Epithelial cell of prostate (primary cell): ENCODE measurements at regions not wholly inside any gene's neighbourhood (a gene's known extent, or its start where the extent isn't known, plus 50 kb on each side); places are given as distances from the start of the nearest gene placed in this dataset.
"Not testable (repeated sequence)": the region's sequence is repeated elsewhere in the genome, so short reads cannot be mapped to it uniquely, and the experiment has no call there.

Source experiments
- DNase-seq: peaks from one replicate; pipeline ENCODE4 v3.0.0-alpha.2; 2011; ENCODE audit warnings: low read depth, low spot score
- H3K27ac ChIP-seq: fragments of 450-650 bp; 2 replicates; pipeline ENCODE4 v1.5.1; 2017; ENCODE audit warnings: mild to moderate bottlenecking

DNA sequence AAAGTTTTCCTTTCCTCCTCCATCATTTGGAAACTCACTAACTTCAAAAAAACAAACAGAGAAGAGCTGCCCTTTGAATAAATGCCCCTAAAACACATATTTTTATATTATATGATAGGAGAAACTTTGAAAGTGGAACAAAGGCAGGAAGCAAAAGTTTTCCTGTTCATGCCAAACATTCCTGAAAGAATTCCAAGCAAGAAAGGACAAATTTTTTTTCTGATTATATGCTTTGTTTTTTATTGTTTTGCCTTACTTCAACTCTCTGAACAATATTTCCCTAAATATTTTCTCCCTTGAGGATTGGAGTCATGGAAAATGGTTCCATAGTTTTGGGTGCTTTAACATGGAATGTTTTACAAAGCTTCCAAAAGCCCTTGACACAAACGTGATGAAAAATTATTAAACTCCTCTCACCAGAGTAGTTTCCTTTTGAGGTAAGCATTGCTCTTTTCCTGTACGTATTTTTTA is 638.5 kb upstream of the CAMK1G start:
- no peak for DNase-seq
- H3K27ac ChIP-seq = no peak overlapping the region

DNA sequence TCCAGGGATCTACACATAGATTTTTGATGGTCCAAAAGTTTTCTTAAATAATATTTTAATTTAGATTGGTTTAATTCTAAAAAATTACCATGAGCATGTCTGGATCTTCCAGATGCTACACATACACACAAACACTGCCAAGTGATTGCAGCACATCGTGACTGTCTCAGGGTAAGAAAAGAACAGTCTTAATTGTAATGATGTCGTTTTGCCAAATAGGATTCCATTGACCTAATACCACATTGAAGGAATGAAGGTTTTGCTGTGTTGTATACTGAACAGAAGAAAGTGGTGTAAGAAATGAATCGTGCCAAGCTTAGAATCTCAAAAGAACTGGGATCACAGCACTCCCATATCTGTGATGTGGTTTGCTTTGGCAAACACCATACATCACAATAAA is 633.3 kb upstream of the CAMK1G start:
- no peak for DNase-seq
- no peak overlapping the region for H3K27ac ChIP-seq

DNA sequence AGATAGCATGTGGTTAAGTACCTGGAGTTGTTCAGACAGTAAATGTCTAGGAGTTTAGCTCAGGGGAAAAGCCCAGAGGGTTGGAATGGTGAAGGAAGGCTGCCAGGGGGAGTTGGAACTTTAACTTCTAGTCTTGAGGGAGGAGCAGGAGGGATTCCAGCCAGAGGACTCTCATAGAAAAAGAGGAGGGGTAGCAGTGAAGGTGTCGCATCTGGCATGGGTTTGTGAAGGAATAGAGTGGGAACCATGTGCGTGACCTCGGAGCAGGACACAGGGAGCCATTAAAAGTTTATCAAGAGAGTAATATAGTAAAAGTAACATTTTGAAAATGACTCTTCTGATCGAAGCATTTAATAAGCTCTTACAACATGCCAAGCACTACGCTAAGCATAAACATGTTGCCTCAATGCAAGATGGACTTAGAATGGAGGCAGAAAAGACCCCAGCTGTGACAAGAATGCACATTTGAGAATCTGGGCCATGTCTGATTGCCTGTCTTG is 632.4 kb upstream of the CAMK1G start:
- no peak overlapping the region for H3K27ac ChIP-seq
- no peak for DNase-seq

DNA sequence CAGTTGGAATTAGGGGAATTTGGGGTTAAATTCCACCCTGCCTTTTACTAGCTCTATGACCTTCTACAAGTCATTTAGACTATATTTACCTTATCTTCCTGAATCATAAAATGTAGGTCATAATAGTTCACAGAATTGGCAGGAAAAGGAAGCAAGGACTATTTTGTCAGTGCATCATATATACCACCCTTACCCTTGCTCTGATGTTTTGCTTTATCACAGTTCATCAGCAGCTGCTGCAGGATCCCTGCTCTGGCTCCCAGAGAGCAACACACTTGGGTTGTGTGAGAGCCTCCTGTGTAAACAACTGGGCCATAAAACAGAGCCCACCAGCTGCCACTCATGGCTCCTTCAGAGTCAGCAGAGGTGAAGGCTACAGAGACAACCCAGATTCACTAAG is 631.6 kb upstream of the CAMK1G start:
- DNase-seq = no peak
- H3K27ac ChIP-seq = no peak overlapping the region

DNA sequence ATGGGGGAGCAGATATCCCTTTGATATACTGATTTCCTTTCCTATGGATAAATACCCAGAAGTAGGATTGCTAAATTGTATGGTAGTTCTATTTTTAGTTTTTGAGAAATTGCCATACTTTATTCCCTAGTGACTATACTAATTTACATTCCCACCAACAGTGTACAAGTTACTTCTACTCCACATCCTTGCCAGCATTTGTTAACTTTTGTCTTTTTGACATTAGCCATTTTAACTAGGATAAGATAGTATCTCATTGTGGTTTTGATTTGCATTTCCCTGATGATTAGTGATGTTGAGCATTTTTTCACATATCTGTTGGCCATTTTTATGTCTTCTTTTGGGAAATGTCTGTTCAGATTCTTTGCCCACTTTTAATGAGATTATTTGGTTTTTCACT is 620.6 kb upstream of the CAMK1G start:
- H3K27ac ChIP-seq = no peak overlapping the region
- no peak for DNase-seq

DNA sequence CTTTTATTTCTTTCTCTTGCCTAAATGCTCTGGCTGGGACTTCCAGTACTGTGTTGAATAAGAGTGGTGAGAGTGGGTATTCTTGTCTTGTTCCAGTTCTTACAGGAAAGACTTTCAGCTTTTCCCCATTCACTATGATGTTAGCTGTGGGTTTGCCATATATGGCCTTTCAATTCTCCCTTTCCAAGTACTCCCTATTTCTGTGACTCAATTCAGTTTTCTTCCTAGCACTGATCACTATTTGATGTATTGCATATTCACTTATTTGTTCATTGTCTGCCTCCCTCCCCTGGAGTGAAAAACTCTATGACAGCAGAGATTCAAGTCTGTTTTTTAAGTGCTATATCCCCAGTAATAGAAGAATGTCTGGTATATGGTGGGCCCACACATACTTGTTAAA is 618.2 kb upstream of the CAMK1G start:
- H3K27ac ChIP-seq = no peak overlapping the region
- DNase-seq = no peak

DNA sequence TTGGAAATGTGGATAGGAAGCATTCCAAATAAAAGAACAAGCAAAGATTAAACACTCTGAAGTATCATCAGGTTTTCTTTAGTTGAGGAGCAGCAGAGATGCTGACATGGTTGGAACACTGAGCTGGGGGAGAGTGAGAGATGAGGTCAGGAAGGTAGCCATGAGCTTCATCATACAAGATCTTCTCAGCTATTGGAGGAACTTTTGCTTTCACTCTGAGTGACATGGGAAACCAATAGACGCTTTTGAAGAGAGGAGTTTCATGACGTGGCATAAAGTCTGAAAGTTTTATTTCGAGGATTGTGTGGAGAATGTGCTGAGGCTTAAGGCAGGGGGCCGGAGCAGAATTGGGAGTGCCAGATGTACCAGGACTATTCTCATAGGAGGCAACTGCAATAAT is 616.2 kb upstream of the CAMK1G start:
- no peak for DNase-seq
- H3K27ac ChIP-seq = no peak overlapping the region

DNA sequence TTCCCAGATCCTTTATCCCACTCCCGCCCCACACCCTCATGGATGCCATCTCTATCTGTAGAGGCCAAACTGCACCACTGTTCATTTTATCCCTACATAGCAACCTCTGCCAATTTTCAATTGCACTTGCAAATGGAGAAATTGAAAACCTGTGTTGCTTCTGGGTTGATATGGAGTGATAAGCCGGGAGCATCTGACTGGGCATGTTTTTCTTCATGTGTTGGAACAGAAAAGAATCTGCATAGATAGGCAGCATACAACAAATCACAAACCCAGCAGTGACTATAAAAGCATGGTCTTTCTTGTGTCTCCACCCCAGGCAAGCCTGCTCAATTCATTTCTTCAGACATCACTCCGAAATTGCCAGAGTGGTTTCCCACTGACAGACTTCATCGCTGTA is 608.8 kb upstream of the CAMK1G start:
- H3K27ac ChIP-seq = no peak overlapping the region
- DNase-seq = no peak

DNA sequence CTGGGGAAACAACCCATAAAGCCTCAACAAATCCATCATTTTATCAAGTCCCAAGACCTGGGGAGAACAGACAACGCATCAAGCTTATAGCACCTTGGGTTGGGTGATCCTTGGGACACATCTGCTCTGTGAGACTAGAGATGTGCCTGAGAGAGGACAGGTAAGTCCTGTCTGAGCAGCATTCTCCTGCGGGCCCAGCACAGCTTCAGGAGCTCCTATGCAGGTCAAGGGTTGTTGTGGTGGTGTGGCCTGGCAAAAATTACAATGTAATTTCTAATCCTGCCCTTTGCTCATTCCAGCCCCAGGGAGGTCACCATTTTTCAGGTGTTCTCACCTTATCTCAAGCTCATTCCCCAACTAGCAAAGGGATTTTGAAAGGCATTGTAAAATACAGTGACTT is 608.1 kb upstream of the CAMK1G start:
- H3K27ac ChIP-seq = no peak overlapping the region
- DNase-seq = no peak

DNA sequence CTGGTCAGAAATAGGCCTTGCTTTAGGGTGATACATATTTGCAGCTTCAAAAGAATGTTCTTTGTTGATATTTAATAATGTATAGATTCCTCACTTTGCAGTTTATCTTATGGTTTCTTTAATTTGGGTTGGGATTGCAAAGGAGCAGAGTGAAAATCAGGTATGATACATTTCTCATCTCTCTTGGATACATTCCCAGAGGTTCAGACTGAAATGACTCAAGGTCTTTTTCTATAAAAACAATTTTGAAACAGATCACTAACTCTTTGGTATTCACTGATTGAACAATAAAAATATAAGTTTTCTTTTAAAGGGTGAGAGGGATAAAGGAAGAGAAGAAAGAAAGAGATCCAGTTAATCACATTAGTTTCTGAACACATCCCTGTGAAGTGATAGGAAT is 606.5 kb upstream of the CAMK1G start:
- no peak for DNase-seq
- peak overlapping the region; percentile 57 for H3K27ac ChIP-seq

DNA sequence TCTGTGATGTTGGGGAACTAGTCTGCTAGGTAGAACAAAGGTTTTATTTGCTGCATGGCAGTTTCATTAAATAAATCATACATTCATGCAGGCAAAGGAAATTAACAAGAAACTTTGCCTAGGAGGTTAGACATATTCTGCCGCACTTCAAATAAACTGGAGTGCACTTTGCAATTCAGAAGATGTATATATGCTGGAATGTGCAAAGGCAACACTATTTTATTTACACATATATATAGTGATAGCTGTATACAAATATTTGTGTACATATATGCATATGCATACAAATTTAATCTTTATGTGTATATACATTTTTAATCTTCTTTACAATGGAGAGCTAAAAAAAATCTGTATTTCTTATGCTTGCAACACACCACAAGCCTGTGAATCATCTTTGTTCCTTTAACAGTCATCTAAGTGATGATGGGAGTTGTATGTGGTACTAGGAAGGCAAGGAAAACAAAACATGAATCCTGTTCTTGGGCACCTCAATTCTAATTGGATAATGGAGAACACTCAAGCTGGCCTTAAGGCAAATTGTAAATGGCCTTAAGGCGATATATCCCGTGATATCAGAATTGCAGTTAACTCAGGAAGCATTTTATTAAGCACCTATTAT is 605.8 kb upstream of the CAMK1G start:
- H3K27ac ChIP-seq = peak overlapping the region; percentile 57
- peak; percentile 60 for DNase-seq

DNA sequence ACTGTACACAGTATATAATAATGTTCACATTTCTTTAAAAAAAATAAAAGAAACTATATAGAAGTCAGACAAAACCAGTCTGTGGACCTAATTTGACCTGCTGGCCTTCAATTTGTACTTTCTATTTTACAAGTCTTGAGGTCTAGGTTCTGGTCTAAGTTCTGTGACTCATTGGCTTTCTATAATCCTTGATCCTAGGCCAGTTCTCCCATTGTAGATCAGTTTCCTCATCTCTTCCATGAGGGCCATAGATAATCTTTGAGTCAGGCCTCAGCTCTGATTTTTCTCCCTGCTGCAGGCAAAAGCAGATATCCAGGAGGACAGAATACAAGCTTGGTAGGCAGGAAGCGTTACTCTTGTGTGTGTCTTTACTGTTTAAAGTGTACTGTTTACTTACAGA is 603.7 kb upstream of the CAMK1G start:
- peak overlapping the region; percentile 58 for H3K27ac ChIP-seq
- DNase-seq = no peak

DNA sequence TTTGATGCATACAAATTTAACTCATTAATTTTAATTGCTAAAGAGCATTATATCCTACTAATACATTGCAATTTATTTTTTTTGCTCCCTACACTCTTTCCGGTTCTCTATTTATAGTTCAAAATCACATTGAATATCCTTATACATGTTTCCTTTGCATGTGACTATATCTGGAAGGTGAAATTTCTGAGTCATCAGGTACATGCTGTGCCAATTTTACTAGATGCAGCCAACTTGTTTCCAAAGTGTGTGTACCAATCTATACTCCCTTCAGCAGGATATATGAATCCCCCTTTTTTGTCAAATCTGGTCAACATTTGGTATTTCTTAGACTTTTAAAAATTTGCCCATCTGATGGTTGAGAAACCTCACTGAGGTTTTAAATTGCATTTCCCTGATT is 602.9 kb upstream of the CAMK1G start:
- peak overlapping the region; percentile 58 for H3K27ac ChIP-seq
- no peak for DNase-seq

DNA sequence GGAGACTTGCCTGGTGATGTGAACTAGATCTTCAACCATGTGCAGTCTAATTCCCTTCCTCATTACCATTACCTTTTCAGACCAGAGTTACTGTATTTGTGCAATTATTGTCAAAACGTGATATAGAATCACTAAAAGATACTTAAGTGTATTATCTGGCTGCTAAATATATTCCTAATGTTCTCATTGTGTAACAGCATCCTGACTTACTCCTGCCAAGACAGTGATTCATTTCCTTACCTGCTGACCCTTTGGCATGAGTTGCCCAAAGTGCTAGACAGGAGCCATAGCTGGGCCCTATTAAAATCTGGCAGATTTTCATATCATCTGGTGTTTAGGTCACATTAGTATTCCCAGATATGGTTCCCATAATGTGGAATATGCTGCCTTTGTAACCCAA is 598.3 kb upstream of the CAMK1G start:
- no peak for DNase-seq
- peak overlapping the region; percentile 54 for H3K27ac ChIP-seq

DNA sequence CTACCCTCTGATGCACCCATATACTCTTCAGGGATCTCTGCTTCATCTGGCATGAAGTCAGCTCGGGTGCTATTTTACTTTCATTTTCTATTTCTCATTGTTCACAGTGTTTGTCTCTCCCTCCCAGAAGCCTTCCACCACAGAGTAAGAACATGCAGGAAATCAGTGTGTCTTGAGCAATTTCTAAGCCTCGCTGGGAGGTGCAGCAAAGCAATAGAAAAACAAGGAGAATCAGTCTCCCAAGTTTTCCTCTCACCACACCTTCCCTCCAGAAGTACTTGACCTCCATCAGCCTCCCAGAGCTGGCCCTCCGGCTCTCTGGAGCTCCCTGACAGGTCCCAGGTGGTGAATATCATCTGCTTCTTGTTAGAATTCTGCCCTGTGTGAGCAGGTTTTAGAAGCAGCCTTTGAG is 594.7 kb upstream of the CAMK1G start:
- peak overlapping the region; percentile 31 for H3K27ac ChIP-seq
- no peak for DNase-seq

DNA sequence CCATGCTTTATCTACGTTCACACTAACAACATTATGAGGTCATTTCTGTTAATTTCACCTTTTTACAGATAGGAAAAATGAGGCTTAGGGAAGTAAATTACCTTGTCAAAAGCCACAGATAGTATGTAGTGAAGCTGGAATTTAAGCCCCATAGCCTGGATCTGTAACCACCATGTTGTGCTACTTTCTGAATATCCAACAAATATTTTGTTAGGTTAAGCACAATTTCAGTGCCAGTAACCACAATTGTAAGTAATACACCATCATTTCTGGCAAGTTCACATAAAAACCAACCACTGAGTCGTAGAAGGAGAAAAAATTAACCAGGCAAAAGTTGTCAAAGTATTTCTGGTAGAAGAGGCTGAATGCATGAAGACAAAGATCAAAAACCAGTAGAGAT is 593.1 kb upstream of the CAMK1G start:
- DNase-seq = no peak
- no peak overlapping the region for H3K27ac ChIP-seq

DNA sequence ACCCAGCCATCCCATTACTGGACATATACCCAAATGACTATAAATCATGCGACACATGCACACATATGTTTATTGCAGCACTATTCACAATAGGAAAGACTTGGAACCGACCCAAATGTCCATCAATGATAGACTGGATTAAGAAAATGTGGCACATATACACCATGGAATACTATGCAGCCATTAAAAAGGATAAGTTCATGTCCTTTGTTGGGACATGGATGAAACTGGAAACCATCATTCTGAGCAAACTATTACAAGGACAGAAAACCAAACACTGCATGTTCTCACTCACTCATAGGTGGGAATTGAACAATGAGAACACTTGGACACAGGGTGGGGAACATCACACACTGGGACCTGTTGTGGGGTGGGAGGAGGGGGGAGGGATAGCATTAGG is 586.5 kb upstream of the CAMK1G start:
- not testable (repeated sequence) for H3K27ac ChIP-seq, DNase-seq

DNA sequence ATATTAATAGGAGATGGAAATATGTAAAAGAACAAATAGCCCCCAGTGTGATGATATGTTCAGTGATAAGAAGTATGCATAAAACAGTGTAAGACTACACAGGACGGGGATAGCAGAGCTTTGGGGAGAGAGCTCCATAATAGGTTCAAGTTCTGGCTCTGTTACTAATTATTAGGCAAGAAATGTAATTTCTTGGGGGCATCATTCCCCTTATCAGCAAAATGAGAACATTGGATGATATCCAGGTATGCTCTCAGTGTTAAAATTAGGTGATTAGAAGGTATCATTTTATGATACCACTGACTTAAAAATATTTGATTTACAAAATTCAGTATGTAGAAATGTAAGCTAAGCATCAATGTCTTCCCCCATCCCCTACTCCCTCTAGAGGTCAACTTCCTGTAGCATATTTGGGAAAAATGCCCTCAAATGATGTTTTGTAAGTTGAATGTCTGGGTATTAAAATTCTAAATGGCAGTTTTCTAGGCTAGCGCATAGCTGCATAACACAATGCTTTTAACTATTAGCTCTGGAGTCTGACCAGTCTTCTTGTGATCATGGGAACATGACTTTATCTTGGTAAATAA is 585.7 kb upstream of the CAMK1G start:
- no peak for DNase-seq

DNA sequence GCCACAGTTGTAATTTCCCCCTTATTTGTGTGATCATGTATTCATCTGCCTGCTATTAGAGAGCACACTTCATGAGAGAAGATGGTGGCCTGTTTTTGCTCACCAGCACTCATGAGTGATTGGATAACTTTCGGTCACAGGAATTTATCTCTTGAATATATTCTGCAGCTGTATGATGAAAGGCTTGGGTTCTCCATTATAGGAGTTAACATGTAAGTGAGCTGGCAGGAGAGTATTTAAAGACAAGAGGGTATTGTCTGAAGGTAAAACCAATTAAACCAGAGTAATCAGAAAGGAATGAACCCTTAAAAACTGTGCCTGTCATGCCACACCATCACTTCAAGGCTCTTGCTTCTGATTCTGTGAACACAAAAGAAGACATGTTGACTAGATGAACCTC is 574.9 kb upstream of the CAMK1G start:
- no peak overlapping the region for H3K27ac ChIP-seq
- no peak for DNase-seq

More for the DNA sequence above, 585.7 kb upstream of the CAMK1G start:
- no peak overlapping the region for H3K27ac ChIP-seq

DNA sequence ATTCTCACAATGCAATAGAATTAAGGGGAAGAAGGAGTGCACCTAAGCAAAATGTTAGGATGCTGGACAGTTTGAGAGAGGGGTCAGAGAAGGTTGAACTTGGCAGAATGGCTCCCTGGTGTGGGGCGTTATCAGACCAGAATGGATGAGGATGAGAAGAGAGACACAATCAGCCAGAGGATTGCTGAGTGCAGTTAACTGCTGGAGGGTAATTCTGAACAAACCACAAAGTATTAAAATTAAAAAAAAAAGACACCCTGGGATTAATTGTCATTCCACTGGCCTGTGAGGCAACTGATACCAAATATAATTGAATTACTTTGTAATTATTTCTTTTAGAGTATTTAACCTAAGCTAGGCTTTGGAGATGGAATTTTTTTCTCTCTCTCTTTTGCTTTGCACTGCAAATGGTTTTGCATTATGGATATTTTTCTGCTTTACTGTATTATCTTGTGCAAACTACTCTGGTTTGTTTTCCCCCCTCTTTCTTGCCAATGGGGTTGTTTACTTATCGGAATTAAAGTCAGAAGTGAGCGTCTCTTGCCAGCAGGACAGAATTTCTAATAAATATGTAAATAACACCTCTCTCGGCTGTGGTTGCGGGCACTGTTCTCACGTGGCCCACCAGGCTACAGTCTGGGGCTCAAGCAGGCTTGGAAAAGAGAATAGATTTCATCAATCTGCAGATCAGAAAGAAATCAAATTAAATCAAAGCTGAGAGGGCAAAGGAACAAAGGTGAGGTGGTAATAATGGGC is 572.9 kb upstream of the CAMK1G start:
- no peak overlapping the region for H3K27ac ChIP-seq
- no peak for DNase-seq

DNA sequence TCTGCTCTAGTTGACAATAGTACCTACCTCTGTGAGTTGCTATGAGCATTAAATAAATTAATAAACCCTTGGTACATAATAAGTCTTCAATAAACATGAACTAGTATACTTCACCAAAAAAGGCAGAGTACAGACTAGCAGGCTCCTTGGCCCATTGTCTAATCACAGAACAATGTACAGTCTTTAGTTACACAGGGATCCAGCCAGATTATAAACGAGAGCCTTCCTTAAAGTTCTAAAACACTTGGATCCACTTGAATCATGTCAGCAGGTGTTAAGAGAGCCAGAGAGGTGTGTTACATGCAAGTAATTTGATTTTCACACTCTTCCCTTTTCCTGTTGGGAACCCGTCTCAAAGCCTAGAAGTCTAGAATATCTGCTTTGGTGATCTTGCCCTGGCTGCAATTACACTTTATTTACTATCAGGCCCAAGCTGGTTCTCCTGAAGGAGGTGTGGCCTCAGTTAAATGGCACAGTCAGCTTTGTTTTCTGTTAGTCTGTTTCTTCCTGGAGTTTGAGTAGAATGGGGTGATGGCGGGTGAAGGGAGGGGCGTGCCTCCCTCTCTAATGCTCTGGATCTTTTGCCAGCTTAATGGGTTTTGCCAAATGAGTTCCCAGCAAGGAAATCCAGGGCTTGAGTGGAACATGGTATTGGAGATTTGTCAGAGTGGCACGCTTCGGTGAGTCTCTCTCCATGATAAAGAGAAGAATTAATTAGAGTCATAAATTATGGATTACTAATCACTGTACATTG is 570.9 kb upstream of the CAMK1G start:
- DNase-seq = no peak
- no peak overlapping the region for H3K27ac ChIP-seq
